Activated T-helper 2 cell treated with anti-CD3 and anti-CD28 coated beads, Interferon-gamma antibody, Interleukin-2, Interleukin-4, amounts not matched to agents 10 μg/mL and 5 μg/mL and 100 μg/mL, durations not matched to agents 14 hours and 24 hours and 36 hours (primary cell): ENCODE measurements at regions not wholly inside any gene's neighbourhood (a gene's known extent, or its start where the extent isn't known, plus 50 kb on each side); places are given as distances from the start of the nearest gene placed in this dataset.

Experiments
- DNase-seq: peaks from one replicate; pipeline ENCODE4 v3.0.0; 2021; ENCODE audit warnings: low spot score
- H3K27ac Mint-ChIP-seq: one replicate; pipeline ENCODE4 v1.8.0; 2021; ENCODE audit warnings: mixed read lengths
- H3K27me3 Mint-ChIP-seq: one replicate; pipeline ENCODE4 v1.8.0; 2021; ENCODE audit warnings: low read depth, mixed read lengths
- H3K36me3 Mint-ChIP-seq: one replicate; pipeline ENCODE4 v1.8.0; 2021; ENCODE audit warnings: low read depth, mixed read lengths
- H3K4me1 Mint-ChIP-seq: one replicate; pipeline ENCODE4 v1.8.0; 2021; ENCODE audit warnings: low read depth, mixed read lengths
- H3K4me3 Mint-ChIP-seq: one replicate; pipeline ENCODE4 v1.8.0; 2021; ENCODE audit warnings: low read depth, mild to moderate bottlenecking, moderate library complexity, mixed read lengths
- H3K9me3 Mint-ChIP-seq: one replicate; pipeline ENCODE4 v1.8.0; 2021; ENCODE audit warnings: mixed read lengths
- intact Hi-C: fragments of 100-400 bp; cut with micrococcal nuclease; formaldehyde crosslinking; loops from one replicate; pipeline ENCODE4 v1.15.1; 2023

DNA sequence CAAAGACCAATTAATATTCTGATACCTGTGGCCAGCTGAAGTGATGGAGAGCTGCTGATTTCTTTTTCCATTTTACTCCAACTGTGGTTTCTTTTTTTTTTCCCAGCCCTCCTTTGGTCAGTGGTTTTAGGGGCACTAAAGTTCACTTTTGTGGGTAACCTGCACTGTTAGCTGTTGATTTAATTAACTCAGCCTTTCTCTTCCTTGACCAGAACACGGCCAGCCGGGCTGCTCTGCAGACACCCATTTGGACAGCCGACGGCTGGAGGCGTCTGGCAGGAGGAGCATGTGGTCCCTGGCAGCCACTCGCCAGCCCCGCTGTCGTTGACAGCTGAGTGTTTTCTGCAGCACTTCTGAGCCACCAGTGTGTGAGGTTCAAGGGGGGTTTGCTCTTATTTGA, 136.2 kb upstream of the RUNX3 start:
- intact Hi-C loops = no loop called here
- Mint-ChIP-seq H3K36me3 (no peaks in the 10 kb centered on the region), H3K27me3 (peaks cover 8% of the 10 kb centered on the region), H3K4me3 (no peak overlapping the region), H3K27ac (no peak overlapping the region), H3K9me3 (no peaks in the 10 kb centered on the region), H3K4me1 (peaks cover 10% of the 10 kb centered on the region)
- DNase-seq = no peak

DNA sequence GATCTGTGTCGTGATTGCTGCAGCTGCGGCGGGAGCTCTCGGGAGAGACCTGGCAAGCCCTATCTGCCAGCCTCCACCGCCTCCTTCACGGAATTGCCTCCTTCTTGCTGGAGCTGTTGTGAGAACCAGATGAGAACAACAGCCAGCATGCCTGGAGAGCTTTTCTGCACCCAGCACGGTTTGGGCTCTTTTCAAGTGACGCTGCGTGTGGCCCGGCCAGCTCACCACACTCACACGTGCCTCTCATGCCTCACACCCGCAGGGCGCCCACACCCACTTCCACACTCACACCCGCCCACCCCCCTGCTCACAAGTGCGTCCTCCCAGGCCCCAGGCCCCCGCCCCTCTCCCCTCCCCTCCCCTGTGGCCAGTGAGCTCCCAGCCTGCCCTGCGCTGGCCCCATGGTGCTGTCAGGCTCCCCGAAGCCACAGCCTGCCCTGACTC, 135.7 kb upstream of the RUNX3 start:
- intact Hi-C loops = no loop called here
- Mint-ChIP-seq H3K9me3 (no peaks in the 10 kb centered on the region), H3K27me3 (peaks cover 10% of the 10 kb centered on the region), H3K4me3 (no peak overlapping the region), H3K36me3 (no peaks in the 10 kb centered on the region), H3K27ac (no peak overlapping the region), H3K4me1 (peaks cover 10% of the 10 kb centered on the region)
- DNase-seq = no peak

DNA sequence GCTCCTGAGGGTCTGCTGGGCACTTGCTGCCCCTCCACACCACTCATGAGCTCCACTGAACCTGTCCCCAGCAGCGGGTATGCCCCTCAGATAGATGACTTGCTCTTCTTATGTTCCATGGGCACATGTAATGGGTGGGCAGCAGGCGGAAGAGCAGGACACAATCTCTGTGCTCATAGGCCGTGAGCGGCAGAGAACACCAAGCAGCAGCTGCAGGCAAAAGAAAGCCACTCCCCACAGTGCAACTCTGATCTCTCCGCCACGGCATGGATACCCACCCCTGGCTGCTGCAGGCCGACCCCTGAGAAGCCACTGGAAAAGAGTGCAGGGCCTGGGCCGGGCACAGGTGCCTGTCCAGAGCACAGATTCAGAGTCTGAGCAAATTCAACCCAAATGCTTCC, 135.2 kb upstream of the RUNX3 start:
- intact Hi-C loops = no loop called here
- H3K4me3 Mint-ChIP-seq = no peak overlapping the region
- peaks cover 10% of the 10 kb centered on the region for H3K4me1 Mint-ChIP-seq
- peaks cover 10% of the 10 kb centered on the region for H3K27me3 Mint-ChIP-seq
- H3K9me3 Mint-ChIP-seq = no peaks in the 10 kb centered on the region
- no peak for DNase-seq
- H3K36me3 Mint-ChIP-seq = no peaks in the 10 kb centered on the region
- no peak overlapping the region for H3K27ac Mint-ChIP-seq

GRCh38 chr1:25064465-25065240, 134.6 kb upstream of the RUNX3 start:
- H3K4me3 Mint-ChIP-seq = no peak overlapping the region
- H3K4me1 Mint-ChIP-seq = peaks cover 10% of the 10 kb centered on the region
- intact Hi-C loops = no loop called here
- H3K27me3 Mint-ChIP-seq = peaks cover 11% of the 10 kb centered on the region
- no peak overlapping the region for H3K27ac Mint-ChIP-seq
- H3K36me3 Mint-ChIP-seq = no peaks in the 10 kb centered on the region
- no peaks in the 10 kb centered on the region for H3K9me3 Mint-ChIP-seq
- DNase-seq = no peak

DNA sequence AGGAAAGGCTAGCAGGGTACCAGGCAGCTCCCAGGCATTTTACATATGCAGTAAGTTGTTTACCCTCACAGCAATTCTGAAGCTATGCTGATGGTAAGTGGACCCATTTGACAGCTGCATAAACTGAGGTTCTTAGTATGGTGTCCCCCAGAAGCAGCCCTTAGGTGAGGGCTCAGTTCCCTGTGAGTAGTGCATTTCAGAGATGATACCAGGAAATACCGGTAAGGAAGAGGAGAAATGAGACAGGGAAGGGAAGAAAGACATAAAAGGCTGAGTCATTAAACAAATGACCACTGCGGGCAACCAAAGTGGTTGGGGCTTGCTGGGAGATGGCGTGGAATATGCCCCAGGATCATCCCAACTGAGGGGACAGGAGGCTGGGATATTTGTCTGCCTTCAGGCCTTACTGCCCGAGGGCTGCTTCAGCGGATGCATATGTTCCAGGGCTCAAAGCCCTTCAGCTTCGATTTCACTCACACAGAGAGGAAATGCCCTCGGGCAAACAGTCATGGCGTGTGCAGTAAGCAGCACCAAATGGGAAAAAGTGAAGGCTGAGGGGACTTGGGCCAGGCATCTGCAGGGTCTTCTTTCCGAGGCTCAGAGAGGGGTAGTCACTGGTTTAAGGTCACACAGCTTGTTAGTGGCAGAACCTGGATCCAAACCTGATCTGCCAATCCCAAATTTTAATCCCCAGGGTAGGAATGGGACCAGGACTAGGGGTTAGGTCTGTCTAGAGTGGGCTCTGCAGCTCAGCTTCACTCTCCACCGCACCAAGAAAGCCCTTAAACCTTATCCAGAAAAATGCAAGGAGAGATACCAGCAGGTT, 133.7 kb upstream of the RUNX3 start:
- intact Hi-C loops = no loop called here

GRCh38 chr1:25062621-25063255, 132.7 kb upstream of the RUNX3 start:
- Mint-ChIP-seq H3K36me3 (no peaks in the 10 kb centered on the region), H3K4me1 (peaks cover 10% of the 10 kb centered on the region), H3K4me3 (no peak overlapping the region), H3K27me3 (peaks cover 15% of the 10 kb centered on the region), H3K27ac (no peak overlapping the region), H3K9me3 (no peaks in the 10 kb centered on the region)
- intact Hi-C loops = no loop called here
- DNase-seq = no peak

More for the DNA sequence above, 133.7 kb upstream of the RUNX3 start:
- DNase-seq = no peak
- Mint-ChIP-seq H3K4me1 (peaks cover 10% of the 10 kb centered on the region), H3K4me3 (no peak overlapping the region), H3K27ac (no peak overlapping the region), H3K27me3 (peaks cover 11% of the 10 kb centered on the region), H3K36me3 (no peaks in the 10 kb centered on the region), H3K9me3 (no peaks in the 10 kb centered on the region)

- intact Hi-C loops = no loop called here
- H3K4me3 Mint-ChIP-seq = no peak overlapping the region
These were observed 131.4 kb upstream of the RUNX3 start for GRCh38 chr1:25061261-25061995.

GRCh38 chr1:25057188-25057587, 127.1 kb upstream of the RUNX3 start:
- Mint-ChIP-seq H3K4me1 (no peaks in the 10 kb centered on the region), H3K4me3 (no peak overlapping the region), H3K27ac (no peak overlapping the region), H3K27me3 (peaks cover 41% of the 10 kb centered on the region), H3K36me3 (no peaks in the 10 kb centered on the region), H3K9me3 (no peaks in the 10 kb centered on the region)
- intact Hi-C loops = no loop called here
- DNase-seq = no peak

More at GRCh38 chr1:25061261-25061995, 131.4 kb upstream of the RUNX3 start:
- no peaks in the 10 kb centered on the region for H3K36me3 Mint-ChIP-seq
- DNase-seq = no peak
- H3K9me3 Mint-ChIP-seq = no peaks in the 10 kb centered on the region
- H3K27me3 Mint-ChIP-seq = peaks cover 21% of the 10 kb centered on the region
- peaks cover 10% of the 10 kb centered on the region for H3K4me1 Mint-ChIP-seq
- no peak overlapping the region for H3K27ac Mint-ChIP-seq

DNA sequence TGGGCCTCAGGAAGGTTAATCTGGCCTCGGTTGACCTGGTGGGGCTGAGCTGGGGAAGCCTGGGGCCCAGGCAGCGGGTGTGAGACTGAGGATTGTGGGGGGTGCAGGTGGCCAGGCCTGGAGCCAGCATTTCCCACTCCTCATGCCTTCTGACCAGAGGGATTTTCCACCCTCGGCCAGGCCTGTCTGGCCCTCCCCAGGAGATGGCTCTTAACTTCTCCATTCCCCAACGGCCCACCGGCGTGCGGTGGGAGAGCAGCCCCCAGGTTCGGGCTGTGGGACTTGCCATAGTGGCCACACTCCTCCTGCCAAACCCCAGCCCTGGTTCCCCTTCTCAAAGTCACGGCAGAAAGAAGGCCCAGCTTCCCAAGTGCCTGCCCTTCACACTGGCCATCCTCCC, 126.5 kb upstream of the RUNX3 start:
- intact Hi-C loops = no loop called here
- H3K27me3 Mint-ChIP-seq = peaks cover 41% of the 10 kb centered on the region

GRCh38 chr1:25055961-25056360, 125.9 kb upstream of the RUNX3 start:
- Mint-ChIP-seq H3K36me3 (no peaks in the 10 kb centered on the region), H3K27me3 (peaks cover 38% of the 10 kb centered on the region), H3K4me3 (no peak overlapping the region), H3K9me3 (no peaks in the 10 kb centered on the region), H3K27ac (no peak overlapping the region), H3K4me1 (no peaks in the 10 kb centered on the region)
- intact Hi-C loops = no loop called here
- DNase-seq = no peak

More for the DNA sequence above, 126.5 kb upstream of the RUNX3 start:
- H3K4me3 Mint-ChIP-seq = no peak overlapping the region
- no peaks in the 10 kb centered on the region for H3K36me3 Mint-ChIP-seq
- no peak for DNase-seq
- no peak overlapping the region for H3K27ac Mint-ChIP-seq
- no peaks in the 10 kb centered on the region for H3K4me1 Mint-ChIP-seq
- H3K9me3 Mint-ChIP-seq = no peaks in the 10 kb centered on the region

GRCh38 chr1:25055324-25055780, 125.3 kb upstream of the RUNX3 start:
- H3K4me3 Mint-ChIP-seq = no peak overlapping the region
- H3K9me3 Mint-ChIP-seq = no peaks in the 10 kb centered on the region
- intact Hi-C loops = no loop called here
- no peak overlapping the region for H3K27ac Mint-ChIP-seq
- H3K27me3 Mint-ChIP-seq = peaks cover 42% of the 10 kb centered on the region
- no peak for DNase-seq
- H3K36me3 Mint-ChIP-seq = no peaks in the 10 kb centered on the region
- H3K4me1 Mint-ChIP-seq = no peaks in the 10 kb centered on the region

- no peak overlapping the region for H3K4me3 Mint-ChIP-seq
- H3K27ac Mint-ChIP-seq = no peak overlapping the region
- H3K27me3 Mint-ChIP-seq = peaks cover 40% of the 10 kb centered on the region
- no peaks in the 10 kb centered on the region for H3K36me3 Mint-ChIP-seq
- H3K9me3 Mint-ChIP-seq = no peaks in the 10 kb centered on the region
- intact Hi-C loops = no loop called here
- DNase-seq = no peak
- no peaks in the 10 kb centered on the region for H3K4me1 Mint-ChIP-seq
These were observed 124.6 kb upstream of the RUNX3 start for GRCh38 chr1:25054526-25055323.
